ENCODE measurements at regions not wholly inside any gene's neighbourhood (a gene's known extent, or its start where the extent isn't known, plus 50 kb on each side); places are given as distances from the start of the nearest gene placed in this dataset.
"Not testable (repeated sequence)": the region's sequence is repeated elsewhere in the genome, so short reads cannot be mapped to it uniquely, and the experiment has no call there.

- not testable (repeated sequence) for TF ChIP-seq CTCF (conservative IDR thresholded peaks at IDR 0.05; ENCODE audit: low read length); EZH2phosphoT487 (IDR thresholded peaks at IDR 0.05; ENCODE audit: borderline replicate concordance, low read depth, low read length)
Observed at GRCh38 chr12:4842401-4842800, 67.3 kb upstream of the KCNA1 start.

All from OCI-LY7 (cell line).